ENCODE measurements at regions not wholly inside any gene's neighbourhood (a gene's known extent, or its start where the extent isn't known, plus 50 kb on each side); places are given as distances from the start of the nearest gene placed in this dataset.

DNA sequence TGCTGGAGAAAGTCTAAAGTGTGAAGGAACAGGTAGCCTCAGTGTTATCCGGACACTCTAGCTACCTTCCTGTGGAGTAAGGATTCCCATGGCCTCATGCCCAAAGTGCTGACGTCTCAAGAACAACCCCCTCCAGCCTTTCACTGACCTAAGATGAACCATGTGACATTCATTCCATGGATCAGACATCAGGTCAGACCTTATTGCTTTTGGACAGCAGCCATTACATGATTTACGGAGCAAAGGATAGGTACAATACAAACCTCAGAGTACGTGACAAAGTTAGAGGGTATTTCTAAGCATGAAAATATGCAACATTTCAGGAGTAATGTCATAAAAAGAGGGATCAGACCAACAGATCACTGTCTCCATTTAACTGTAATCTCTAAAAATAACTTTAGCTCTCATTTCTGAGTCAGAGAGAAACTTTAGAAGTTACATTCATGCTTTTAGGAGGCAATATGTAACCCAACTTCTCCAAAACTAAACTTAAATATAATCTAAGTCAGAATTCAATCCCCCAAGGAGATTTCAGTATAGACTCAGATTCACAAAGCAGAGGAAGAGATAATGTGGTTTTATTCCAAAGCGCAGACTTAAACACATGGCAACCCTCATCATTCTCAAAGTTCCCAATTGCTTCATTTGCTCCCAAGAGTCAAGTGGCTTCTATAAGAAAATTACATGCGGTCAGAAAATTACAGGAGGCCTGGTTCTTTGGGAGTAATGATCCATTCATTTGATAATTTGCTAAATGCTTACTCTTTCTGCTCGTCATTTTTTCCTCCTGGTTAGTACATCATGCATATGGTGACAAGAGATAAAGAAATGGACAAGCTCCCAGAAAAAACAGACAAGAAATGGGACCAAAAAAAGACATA, 280.4 kb downstream of the SETD4 start:
- no peak overlapping the region for H3K27ac ChIP-seq
- H3K4me1 ChIP-seq = no peaks in the 10 kb centered on the region

DNA sequence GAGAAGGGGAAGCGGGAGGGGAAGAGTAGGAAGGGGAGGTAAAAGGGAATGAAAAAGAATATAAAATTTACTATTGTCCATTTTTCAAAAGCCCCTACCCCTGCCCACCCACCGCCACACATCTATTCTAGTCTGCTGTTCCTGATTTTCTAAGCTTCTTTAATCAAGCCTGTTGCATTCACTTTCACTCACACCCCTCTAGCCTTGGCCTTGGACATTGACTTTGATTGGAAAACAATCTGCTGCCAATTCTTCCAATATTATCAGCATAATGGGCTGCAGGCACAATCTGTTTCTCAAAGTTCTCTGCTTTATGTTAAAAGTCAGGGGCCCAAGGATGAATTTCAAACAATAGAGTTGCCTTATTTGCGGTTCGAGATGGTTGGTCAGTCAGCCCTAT, 281.2 kb downstream of the SETD4 start:
- DNase-seq = no peak
- Histone ChIP-seq H3K9me3 (no peaks in the 10 kb centered on the region), H3K4me1 (no peaks in the 10 kb centered on the region), H3K27me3 (replicated peaks in 1 of 7) (peaks cover 0 to 5% (median 0%) of the 10 kb centered on the region in 7 donors), H3K27ac (no peak overlapping the region), H3K4me3 (no peak overlapping the region), H3K36me3 (no peaks in the 10 kb centered on the region)
- no peak for TF ChIP-seq POLR2AphosphoS5 (IDR thresholded peaks at IDR 0.05)
- TF ChIP-seq, protein P1, sequence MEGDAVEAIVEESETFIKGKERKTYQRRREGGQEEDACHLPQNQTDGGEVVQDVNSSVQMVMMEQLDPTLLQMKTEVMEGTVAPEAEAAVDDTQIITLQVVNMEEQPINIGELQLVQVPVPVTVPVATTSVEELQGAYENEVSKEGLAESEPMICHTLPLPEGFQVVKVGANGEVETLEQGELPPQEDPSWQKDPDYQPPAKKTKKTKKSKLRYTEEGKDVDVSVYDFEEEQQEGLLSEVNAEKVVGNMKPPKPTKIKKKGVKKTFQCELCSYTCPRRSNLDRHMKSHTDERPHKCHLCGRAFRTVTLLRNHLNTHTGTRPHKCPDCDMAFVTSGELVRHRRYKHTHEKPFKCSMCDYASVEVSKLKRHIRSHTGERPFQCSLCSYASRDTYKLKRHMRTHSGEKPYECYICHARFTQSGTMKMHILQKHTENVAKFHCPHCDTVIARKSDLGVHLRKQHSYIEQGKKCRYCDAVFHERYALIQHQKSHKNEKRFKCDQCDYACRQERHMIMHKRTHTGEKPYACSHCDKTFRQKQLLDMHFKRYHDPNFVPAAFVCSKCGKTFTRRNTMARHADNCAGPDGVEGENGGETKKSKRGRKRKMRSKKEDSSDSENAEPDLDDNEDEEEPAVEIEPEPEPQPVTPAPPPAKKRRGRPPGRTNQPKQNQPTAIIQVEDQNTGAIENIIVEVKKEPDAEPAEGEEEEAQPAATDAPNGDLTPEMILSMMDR (IDR thresholded peaks at IDR 0.05 in 8 of 11, conservative IDR thresholded peaks at IDR 0.05 in 3 of 11) = no peak
- no peak for TF ChIP-seq POLR2A (IDR thresholded peaks at IDR 0.05)
- intact Hi-C loops (cut with DNase I; ENCODE audit: low total_unique reads) = no loop called here
- 82 to 97% (median 93%) methylated on average over 4 of the region's 4 CpGs for WGBS, 5 donors

More for the DNA sequence above, 280.4 kb downstream of the SETD4 start:
- intact Hi-C loops (cut with DNase I; ENCODE audit: low total_unique reads) = no loop called here
- no peak for TF ChIP-seq POLR2A (IDR thresholded peaks at IDR 0.05)
- TF ChIP-seq POLR2AphosphoS5 (IDR thresholded peaks at IDR 0.05) = no peak
- TF ChIP-seq, protein P1 (IDR thresholded peaks at IDR 0.05 in 8 of 11, conservative IDR thresholded peaks at IDR 0.05 in 3 of 11) = no peak
- Histone ChIP-seq H3K4me3 (no peak overlapping the region), H3K27me3 (replicated peaks in 1 of 7) (no peaks in the 10 kb centered on the region), H3K9me3 (no peaks in the 10 kb centered on the region), H3K36me3 (no peaks in the 10 kb centered on the region)
- DNase-seq = no peak
- 71 to 81% (median 79%) methylated on average over 7 of the region's 7 CpGs for WGBS, 5 donors

DNA sequence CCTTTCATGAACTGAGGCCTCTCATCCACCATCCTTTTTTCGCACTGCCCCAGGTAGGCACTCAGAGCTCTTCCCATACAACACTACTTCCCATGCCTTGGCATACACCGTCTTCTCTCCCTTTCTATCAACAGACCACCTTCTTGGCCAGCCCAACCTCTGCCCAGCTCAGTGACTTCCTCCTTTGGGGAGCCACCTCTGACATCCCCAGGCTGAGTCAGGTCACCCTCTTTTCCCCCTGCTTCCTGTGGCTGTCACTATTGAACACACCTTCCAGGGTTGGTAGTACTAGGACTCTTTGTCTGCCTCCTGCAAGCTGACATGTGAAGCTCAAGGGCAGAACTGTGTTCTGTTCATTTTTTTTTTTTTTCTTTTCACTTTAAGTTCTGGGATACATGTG, 283.2 kb downstream of the SETD4 start:
- intact Hi-C loops (cut with DNase I; ENCODE audit: low total_unique reads) = no loop called here
- Histone ChIP-seq H3K27ac (no peak overlapping the region), H3K27me3 (replicated peaks in 1 of 7) (peaks cover 0 to 5% (median 0%) of the 10 kb centered on the region in 7 donors), H3K9me3 (no peaks in the 10 kb centered on the region), H3K4me1 (no peaks in the 10 kb centered on the region), H3K36me3 (no peaks in the 10 kb centered on the region), H3K4me3 (no peak overlapping the region)
- WGBS, 5 donors = 88 to 96% (median 91%) methylated on average over 2 of the region's 2 CpGs
- no peak for DNase-seq
- TF ChIP-seq, protein P1 (IDR thresholded peaks at IDR 0.05 in 8 of 11, conservative IDR thresholded peaks at IDR 0.05 in 3 of 11) = no peak
- no peak for TF ChIP-seq POLR2A (IDR thresholded peaks at IDR 0.05)
- TF ChIP-seq POLR2AphosphoS5 (IDR thresholded peaks at IDR 0.05) = no peak

DNA sequence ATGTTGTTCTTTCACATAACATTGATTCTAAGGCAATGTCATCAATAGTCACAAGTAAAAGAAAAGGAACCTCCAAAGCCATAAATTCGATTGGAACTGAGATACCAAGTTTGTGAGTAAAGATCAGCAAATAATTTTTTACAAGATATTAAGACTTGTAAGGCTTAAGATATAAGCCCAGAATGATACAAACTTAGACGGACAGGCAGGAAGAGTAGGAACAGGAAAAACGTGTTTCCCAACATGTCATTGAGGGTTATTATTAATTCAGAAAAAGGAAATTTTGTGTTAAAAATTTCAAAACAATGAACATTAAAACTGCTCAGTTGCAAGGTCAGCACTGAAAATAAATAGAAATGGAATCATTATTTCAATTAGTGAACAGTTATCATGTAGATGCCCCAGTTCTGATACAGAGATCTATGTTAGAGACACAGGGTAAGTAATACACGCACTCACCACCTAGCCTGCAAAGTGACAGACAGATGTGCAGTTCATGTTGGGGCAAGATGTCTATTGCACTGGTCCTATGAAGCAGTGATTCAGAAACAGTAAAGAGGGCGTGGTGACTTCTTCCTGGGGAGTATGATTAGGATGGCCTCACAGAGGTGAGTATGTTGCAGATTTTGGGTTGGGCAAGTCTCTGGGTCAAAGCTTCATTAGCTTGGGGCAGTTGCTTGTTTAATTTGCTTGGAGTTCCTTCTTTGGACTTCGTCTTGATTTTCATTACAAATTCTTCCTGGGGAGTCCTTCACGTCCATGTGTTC, 284.4 kb downstream of the SETD4 start:
- no peaks in the 10 kb centered on the region for H3K9me3 ChIP-seq
- H3K27ac ChIP-seq = no peak overlapping the region
- no peaks in the 10 kb centered on the region for H3K36me3 ChIP-seq
- H3K27me3 ChIP-seq (replicated peaks in 1 of 7) = peaks cover 0 to 5% (median 0%) of the 10 kb centered on the region in 7 donors
- no peaks in the 10 kb centered on the region for H3K4me1 ChIP-seq
- TF ChIP-seq, protein P1 (IDR thresholded peaks at IDR 0.05 in 8 of 11, conservative IDR thresholded peaks at IDR 0.05 in 3 of 11) = no peak
- no peak for TF ChIP-seq POLR2A (IDR thresholded peaks at IDR 0.05)
- no peak for TF ChIP-seq POLR2AphosphoS5 (IDR thresholded peaks at IDR 0.05)
- intact Hi-C loops (cut with DNase I; ENCODE audit: low total_unique reads) = no loop called here
- 69 to 83% (median 76%) methylated on average over 7 of the region's 7 CpGs for WGBS, 5 donors
- H3K4me3 ChIP-seq = no peak overlapping the region
- DNase-seq = no peak

Data from spleen (tissue), 11 donors.